ENCODE measurements at regions not wholly inside any gene's neighbourhood (a gene's known extent, or its start where the extent isn't known, plus 50 kb on each side); places are given as distances from the start of the nearest gene placed in this dataset.

- no peak for FAIRE-seq
- TF ChIP-seq, protein P1, sequence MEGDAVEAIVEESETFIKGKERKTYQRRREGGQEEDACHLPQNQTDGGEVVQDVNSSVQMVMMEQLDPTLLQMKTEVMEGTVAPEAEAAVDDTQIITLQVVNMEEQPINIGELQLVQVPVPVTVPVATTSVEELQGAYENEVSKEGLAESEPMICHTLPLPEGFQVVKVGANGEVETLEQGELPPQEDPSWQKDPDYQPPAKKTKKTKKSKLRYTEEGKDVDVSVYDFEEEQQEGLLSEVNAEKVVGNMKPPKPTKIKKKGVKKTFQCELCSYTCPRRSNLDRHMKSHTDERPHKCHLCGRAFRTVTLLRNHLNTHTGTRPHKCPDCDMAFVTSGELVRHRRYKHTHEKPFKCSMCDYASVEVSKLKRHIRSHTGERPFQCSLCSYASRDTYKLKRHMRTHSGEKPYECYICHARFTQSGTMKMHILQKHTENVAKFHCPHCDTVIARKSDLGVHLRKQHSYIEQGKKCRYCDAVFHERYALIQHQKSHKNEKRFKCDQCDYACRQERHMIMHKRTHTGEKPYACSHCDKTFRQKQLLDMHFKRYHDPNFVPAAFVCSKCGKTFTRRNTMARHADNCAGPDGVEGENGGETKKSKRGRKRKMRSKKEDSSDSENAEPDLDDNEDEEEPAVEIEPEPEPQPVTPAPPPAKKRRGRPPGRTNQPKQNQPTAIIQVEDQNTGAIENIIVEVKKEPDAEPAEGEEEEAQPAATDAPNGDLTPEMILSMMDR (IDR thresholded peaks at IDR 0.05; ENCODE audit: insufficient read depth, missing control alignments) = no peak
- DNase-seq (ENCODE audit: insufficient read length, low spot score) = no peak
Observed at GRCh38 chr18:75358928-75359327, 68.6 kb downstream of the SMIM21 start.

DNA sequence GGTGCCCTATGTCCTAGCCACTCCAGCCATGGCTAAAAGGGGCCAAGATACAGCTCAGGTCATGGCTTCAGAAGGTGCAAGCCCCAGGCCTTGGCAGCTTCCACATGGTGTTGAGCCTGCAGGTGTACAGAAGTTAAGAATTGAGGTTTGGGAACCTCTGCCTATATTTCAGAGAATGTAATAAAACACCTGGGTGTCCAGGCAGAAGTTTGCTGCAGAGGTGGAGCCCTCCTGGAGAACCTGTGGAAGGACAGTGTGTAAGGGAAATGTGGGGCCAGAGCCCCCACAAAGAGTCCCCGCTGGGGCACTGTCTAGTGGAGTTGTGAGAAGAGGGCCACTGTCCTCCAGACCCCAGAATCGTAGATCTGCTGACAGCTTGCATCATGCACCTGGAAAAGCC lies 74.1 kb downstream of the SMIM21 start:
- FAIRE-seq (no peak), DNase-seq (ENCODE audit: insufficient read length, low spot score) (no peak)

GRCh38 chr18:75351409-75351808 lies 76.1 kb downstream of the SMIM21 start:
- TF ChIP-seq, protein P1 (IDR thresholded peaks at IDR 0.05; ENCODE audit: insufficient read depth, missing control alignments) = no peak
- no peak for FAIRE-seq

More for the DNA sequence above, 74.1 kb downstream of the SMIM21 start:
- TF ChIP-seq, protein P1 (IDR thresholded peaks at IDR 0.05; ENCODE audit: insufficient read depth, missing control alignments) = no peak

DNA sequence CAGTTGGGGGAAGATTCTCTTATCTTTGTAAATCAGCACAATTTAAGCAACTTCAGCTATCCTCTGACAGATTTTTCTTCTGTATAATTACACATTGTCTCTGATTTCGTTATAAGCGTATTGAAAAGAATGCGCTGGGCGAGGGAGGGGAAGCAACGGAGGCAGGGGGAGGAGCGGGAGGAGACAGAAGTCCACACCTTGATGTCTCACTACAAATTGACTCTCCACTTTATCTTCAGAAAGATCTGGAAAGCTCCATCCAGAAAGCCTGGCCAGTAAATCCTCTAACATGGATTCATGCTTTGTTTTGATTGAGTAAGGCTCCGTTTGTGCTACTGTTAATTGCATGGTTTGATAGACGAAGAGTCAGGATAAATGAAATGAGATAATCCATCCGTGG lies 76.6 kb downstream of the SMIM21 start:
- TF ChIP-seq, protein P1 (IDR thresholded peaks at IDR 0.05; ENCODE audit: insufficient read depth, missing control alignments) = no peak
- peak; percentile 88 for FAIRE-seq
- no peak for DNase-seq (ENCODE audit: insufficient read length, low spot score)

More at GRCh38 chr18:75351409-75351808, 76.1 kb downstream of the SMIM21 start:
- DNase-seq (ENCODE audit: insufficient read length, low spot score) = no peak

DNA sequence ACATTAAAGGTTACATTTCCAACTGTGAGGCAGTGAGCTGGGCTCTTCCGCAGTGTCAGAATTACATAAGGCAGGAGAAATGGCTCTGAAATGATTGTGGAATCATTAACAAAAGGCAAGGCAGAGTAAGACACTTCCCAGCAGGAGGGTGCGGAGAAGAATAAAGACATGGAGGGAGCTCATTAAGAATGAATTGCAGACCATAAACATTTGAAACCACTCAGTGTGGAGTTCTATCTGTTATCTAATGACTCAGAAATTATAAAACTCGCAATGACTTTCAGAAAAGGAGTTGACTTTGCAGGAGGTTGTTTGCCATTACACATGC lies 77.0 kb downstream of the SMIM21 start:
- TF ChIP-seq, protein P1 (IDR thresholded peaks at IDR 0.05; ENCODE audit: insufficient read depth, missing control alignments) = no peak
- FAIRE-seq (no peak), DNase-seq (ENCODE audit: insufficient read length, low spot score) (no peak)

DNA sequence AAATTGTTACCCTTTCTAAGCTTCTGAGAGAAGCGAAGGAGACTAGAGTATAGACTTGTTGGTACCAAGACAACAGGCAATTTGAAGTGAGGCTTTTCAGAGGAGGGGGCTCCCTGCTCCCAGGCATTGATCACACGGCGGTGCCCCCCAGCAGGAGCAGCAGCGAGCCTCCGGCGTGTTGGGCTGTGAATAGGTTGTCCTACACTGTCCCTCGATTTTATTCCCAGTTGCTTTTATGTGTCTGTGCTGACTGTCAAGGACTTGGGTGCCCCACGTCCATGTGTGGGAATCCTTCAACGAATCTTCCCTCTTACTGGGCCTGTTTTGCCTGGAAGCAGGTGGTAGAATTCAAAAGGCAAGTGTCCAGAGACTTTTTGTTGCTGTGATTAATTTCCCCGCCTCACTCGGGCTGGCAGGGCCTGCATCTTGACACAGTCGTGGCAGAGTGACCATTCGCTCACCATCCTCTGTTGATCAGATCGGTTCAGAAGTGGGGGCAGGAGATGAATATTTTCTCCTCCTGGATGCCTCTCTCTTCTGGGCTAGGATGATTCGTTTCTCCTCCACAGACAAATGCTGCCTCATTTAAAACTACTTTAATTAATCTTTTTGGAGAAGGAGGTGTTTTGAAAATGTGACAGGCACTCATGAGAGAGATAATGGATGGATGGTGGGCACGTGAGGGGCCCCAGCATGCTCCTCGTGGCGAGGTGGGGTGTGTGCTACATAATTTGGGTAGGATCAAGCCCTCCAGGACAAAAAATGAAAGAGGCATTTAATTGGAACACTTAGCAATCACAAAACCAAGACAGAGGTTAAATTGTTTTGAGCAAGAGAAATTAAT lies 77.6 kb downstream of the SMIM21 start:
- TF ChIP-seq, protein P1 (IDR thresholded peaks at IDR 0.05; ENCODE audit: insufficient read depth, missing control alignments) = no peak
- no peak for DNase-seq (ENCODE audit: insufficient read length, low spot score)
- no peak for FAIRE-seq

DNA sequence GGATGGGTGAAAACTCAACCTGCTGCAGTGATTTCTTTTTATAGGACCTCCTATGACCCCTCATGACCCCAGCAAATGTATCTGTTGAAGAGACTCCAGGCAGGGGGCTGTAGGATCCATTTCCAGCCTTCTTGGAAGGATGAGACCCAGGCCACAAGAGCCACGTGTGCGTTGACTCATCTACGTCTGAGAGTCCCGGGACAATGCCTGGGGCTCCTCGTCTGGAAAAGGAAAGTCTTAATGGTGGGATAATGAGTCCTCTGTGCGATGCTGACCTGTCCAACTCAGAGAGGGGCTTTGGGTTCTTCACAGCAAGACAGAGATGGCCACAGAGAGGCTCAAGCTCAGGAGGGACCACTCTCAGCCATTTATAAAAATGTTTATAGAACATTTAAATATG lies 80.8 kb downstream of the SMIM21 start:
- FAIRE-seq = no peak
- TF ChIP-seq, protein P1 (IDR thresholded peaks at IDR 0.05; ENCODE audit: insufficient read depth, missing control alignments) = no peak
- DNase-seq (ENCODE audit: insufficient read length, low spot score) = no peak

Data from D721Med (cell line).